Right kidney (tissue), 1 donor: ENCODE measurements at regions not wholly inside any gene's neighbourhood (a gene's known extent, or its start where the extent isn't known, plus 50 kb on each side); places are given as distances from the start of the nearest gene placed in this dataset.

Source experiments
- DNase-seq: peaks from one replicate; pipeline ENCODE4 v3.0.0-alpha.2; 2016

DNA sequence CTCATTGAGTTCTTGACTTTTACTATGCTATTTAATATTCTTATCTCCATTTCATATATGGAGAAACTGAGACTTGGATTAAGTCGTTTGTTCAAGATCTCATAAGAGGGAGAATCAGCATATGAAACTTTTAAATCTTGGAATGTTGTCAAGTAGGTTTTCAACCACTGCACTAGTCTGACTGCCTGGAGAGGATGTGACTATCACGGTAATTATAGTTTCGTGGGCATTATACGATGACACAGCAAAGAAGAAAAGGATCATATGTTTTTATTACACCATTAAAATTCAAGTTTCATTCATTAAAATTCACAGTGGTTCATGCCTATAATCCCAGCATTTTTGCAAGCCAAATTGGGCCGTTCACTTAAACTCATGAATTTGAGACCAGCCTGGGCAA, 555.2 kb downstream of the SLITRK1 start:
- DNase-seq = no peak

DNA sequence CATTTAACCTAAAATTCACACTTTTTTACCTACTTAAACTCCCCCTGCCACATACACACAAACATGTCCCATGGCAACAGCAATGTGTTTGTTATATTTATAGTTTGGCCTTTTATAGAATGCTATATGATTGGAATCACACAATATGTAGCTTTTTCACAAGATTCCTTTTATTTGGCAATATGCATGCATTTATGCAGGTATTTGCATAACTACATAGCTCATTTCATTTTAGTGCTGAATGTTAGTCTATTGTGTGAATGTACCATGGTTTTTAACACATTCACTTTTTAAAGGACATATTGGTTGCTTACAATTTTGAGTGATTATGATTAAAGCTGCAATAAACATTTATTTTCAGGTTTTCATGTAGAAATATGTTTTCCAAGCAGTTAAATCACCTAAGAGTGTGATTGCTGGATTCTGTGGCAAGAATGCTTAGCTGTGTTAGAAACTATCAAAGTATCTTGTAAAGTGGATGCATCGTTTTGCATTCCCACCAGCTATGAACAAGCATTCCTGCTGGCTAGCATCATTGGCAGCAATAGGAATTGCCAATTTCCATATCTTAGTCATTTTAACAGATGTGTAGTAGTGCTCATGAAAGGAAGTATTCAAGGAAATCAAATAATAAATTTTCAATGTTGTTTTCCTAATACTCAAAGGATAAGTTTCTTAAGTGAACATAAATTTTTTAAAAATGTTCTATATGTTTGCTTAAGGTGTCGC, 557.0 kb downstream of the SLITRK1 start:
- DNase-seq = no peak

DNA sequence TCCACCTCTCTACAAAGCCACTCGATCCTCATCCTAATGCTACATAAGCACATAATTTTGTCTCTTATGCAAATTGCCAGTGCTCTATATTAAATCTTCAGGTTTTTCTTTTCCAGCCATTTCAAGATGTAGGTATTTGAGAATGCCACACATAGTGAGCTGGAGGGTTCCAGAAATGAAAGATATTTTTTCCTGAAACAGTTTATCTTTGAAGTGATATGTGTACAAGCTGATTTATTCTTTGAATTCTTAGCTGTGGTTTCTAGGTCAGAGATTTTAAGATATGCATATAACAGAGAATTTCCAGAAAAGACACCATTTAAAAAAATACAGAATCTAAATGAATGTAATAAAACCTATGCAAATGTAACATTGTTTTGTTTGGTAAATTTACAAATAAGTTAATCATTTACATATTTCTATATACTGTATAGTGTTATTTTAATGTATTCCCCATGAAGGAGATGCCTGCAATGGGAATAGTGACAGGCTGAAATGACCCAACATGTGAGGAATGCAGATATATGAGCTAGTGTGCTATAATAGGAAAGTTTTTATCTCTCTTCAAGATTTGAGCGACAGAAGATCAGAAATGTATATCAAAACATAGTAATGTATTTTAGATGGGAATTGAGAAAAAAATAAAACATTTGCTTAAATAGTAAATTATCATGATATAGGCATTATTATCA, 570.2 kb downstream of the SLITRK1 start:
- DNase-seq = no peak

DNA sequence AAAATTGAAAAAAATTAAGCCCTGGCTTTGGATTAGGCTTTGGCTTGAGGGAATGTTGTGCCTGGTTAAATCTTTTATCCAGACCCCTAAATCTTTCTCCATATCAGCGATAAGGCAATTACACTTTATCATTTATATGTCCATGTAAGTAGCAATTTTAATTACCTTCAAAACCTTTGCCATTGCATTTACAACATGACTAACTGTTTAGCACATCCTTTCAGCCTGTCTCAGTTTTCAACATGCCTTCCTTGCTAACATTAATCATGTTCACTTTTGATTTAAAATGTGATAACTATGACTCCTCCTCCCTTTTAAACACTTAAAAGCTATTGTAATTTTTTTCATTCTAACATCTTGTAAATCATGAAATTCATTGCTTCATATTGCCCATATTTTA, 583.7 kb downstream of the SLITRK1 start:
- DNase-seq = no peak

DNA sequence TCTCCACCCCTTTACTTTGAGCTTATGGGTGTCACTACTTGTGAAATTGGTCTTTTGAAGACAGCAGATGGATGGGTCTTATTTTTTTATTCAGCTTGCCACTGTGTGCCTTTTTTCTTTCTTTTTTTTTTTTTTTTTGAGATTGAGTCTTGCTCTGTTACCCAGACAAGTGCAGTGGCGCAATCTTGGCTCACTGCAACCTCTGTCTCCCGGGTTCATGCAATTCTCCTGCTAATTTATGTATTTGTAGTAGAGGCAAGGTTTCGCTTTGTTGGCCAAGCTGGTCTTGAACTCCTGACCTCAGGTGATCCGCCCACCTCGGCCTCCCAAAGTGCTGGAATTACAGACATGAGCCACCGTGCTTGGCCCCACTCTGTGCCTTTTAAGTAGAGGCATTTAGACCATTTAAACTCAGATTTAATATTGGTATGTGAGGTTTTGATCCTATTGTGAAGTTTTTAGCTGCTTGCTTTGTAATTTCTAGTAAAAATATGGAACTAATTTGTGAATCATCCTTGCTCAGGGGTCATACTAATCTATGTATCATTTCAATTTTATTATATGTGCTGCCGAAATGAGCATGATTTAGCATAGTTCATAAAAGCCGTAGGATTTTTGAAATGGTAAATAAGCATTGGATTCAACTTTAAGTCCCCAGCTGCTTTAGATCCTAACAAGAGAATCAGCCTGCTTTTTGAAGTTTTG, 584.5 kb downstream of the SLITRK1 start:
- no peak for DNase-seq

DNA sequence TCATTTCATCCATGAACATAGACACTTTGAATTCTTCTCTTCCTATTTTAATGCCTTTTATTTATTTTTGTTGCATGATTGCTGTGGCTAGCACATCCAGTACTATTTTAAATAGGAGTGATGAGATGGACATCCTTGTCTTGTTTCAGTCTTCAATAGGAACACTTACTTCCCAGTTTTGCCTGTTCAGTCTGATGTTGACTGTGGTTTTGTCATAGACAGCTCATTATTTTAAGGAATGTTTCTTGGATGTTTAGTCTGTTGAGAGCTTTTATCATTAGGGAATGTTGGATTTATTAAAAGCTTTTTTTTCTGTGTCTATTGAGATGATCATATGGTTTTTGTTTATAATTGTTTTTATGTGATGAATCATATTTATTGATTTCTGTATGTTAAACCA, 586.6 kb downstream of the SLITRK1 start:
- DNase-seq = no peak

DNA sequence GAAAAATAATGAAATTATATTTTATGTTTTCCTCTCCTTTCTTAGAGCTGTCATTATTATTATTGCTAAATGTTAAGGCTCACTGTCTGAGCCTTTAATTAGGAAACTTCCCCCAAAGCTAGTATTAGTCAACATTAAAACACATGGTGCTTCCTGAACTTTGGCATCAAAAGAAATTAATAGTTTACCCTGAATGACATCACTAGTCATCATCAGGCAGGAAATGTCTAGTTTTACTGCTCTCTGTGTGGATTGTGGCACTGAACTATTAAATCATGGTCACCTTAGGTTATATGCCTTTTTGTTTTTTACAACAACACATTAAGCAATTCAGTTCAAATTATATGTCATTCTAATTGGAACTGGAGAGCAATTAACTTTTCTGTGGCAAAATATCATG, 595.5 kb downstream of the SLITRK1 start:
- DNase-seq = no peak

DNA sequence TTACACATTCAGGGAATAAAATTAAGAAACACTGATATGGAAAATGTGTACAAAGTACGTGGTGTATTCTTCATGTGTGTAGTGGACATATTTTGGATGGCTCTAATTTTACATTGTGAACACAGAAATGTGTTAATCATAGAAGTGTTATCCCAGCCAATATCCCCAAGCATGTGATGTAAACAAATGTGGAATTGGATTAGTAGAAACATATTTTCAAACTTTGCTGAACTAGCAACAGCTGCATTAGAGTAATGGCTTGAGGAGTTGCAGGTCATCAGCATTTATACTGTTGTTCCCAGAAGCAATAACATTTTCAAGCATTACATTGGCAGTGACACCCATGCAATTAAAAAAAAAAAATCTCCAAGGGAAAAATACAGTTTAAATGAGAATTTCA, 600.6 kb downstream of the SLITRK1 start:
- DNase-seq = no peak

DNA sequence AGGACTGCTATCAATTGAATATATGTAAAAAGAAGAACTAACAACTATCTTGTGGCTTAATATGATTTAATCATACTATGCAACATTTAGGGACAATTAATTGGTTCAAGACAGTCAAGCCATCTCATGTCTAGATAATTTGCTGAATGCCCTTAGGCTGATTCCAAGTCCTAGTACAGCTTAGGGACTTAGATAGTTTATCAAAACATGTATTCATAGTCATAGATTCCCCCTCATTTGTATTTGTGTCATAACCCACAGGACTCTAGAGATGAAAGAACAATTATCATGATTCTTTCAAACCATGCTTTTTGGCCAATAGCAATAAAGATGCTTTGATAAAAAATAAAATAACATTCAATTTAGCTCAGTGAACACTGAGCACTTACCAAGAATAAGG, 607.6 kb downstream of the SLITRK1 start:
- no peak for DNase-seq

DNA sequence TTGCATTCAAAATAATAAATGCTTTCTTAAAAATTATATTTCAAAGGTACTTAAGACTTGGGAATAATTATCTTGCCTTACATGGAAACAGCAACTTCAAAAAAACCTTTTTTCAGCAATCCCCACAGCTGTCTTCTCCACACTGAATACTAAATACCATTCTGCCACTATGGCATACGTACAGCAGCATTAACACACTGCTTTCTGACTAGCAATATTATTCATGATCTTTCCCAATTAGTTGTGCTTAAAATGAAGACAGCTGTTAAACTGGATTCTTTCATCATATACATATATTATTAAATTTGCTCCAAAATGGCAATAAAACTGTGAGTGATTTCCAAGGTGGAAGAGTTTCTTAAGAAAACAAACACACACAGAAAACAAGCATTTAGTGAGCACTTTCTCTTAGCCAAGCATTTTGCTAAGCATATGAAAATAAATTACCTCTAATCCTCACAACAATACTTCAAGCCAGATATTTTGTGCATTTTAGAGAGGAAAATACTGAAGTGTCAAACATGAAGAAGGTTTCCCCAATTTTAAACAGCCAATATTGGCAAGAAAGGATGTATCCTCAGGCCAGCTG, 609.5 kb downstream of the SLITRK1 start:
- no peak for DNase-seq

DNA sequence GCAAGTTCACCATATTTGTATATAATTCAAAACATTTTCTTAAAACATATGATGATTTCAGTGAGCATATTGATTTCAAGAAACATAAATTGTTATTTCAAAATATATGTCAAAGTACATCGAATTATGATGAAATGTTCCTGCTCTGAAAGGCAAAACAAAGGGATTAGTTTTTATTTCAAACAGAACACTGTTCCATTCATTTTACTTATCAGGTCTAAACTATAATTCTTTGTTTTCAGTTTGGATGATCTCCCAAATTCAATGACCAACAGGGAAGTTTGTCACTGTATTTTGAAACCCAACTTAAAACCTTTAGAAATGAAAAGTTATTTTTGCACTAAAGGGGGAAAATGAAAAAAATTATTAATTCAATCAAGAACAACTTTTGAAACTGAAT, 610.2 kb downstream of the SLITRK1 start:
- DNase-seq = no peak

DNA sequence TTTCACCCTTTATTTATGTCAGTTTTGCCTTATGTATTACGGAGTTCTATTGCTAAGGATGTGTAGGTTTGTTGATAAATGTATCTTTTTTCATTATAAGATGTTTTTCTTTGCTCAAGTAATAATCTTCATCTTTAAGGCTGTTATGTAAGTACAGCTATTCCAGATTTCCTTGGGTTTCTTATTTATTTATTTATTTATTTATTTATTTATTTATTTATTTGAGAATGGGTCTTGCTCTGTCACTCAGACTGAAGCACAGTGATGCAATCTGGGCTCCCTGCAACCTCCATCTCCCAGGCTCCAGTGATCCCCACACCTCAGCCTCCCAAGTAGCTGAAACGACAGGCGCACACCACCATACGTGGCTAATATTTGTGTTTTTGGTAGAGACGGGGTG, 617.0 kb downstream of the SLITRK1 start:
- DNase-seq = no peak

DNA sequence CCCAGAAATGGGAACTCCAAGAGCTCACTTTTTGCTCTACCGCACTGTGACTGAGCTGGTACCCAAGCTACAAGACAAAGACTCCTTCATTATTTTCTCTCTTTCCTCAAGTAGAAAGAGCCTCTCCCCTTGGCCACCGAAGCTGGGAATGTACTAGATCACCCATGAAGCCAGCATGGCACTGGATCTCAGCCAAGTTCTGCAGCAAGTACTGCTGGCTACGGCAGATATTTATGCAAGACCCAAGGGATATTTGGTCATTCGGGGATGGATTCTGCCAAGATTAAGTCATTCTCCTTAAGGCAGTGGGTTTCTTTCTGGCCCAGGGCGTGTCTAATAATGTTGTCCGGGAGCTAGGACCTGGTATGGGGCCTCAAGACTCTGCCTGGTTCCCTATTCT, 633.5 kb downstream of the SLITRK1 start:
- DNase-seq = no peak

DNA sequence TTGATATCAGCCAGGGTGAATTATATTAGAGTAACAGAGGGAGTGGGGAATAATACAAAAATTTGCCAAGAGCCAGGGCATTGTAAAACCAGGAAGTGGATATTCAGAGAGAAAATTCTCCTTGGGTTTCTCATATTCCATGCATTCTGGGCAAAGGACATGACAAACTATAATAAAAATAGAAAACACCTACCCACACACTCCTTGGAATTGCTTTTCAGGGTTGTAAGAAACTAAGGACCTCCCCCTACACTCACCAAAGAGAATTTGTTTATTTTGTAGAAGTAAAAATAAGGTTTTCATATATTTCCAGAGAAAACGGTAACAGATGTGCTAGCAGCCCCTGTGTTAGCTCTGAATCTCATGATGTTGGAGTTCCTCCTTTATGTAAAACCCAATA, 649.6 kb downstream of the SLITRK1 start:
- DNase-seq = no peak

DNA sequence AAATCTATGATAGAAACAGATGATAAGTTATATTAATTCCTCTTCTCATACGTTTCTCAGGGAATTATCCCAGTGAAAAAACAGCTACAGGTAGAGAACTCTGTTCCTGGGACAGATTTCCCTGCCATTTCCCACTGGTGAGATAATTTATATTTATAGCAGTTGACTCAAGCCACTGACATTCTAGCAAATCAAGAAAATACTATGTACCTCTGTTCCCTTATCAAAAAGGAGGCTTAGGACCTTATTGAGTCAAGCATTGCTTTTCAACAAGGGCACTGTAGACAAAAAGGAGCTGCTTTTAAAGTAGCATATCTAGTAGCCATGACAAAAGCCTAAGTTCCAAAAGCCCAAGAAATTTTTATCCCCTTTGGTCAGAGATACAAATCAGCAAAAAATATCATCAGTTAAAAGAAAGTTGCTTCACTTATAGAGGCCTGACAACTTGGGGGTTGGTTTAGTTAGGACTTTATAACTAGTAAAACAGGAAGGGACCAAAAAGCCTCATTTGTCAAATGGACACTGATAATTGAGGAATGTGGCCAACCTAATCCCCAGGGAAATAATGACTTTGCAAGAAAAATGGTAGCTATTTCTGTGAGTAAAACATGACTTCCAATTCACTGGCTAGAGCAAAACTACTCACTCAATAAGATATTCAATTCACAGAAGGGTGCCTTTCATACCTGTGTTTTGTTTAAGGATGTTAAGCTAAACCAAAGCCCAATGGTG, 652.5 kb downstream of the SLITRK1 start:
- no peak for DNase-seq

DNA sequence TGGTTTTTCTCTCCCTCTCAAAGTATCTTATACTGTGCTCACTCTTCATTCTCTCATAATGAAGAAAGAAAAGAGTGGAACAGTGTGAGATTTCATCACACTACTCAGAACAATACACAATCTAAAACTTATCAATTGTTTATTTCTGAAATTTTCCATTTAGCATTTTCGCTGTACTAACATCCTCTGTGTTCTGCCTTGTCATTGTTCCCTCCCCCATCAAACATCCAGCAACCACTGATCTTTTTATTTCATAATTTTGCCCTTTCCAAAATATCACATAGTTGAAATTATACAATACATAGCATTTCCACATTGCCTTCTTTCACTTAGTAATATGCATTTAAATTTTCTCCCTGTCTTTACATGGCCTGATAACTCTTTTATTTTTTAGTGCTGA, 658.7 kb downstream of the SLITRK1 start:
- no peak for DNase-seq

DNA sequence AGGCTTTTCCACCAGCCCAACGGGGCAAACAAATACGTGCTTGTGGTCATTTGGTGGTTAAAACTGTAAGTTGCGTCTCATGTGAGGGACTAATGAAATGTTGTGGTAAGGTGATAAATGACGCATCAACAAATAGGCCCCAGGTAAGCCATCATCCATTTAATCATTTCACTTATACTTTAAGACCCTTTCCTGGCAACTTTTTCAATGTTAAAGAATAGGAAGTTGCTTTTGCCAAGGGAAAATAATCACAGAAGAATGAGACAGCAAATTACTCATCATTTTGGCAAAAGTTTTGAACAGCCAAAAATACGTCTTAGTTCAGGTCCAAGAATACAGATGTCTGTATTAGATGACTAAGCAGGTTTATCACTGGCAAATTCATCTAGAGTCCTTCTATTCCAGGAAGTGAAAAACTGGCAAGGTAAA, 660.4 kb downstream of the SLITRK1 start:
- no peak for DNase-seq

DNA sequence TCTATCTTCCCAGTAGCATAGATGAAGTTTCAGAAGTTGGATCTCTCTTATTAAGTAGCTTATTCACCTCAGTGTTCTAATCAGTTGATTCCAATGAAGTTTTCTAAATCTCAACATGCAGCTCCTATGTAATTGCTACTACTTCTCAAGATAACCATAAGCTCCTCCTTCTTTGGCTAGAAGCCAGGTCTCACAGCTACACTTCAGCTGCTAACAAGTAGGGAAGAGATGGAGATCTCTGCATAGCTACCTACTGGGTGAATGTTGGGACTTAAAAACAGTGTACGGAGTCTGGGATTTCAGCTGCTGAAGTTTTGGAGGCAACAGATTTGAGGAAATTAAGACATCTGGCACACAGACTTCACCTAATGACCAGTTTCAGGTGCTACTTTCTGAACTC, 661.0 kb downstream of the SLITRK1 start:
- no peak for DNase-seq

DNA sequence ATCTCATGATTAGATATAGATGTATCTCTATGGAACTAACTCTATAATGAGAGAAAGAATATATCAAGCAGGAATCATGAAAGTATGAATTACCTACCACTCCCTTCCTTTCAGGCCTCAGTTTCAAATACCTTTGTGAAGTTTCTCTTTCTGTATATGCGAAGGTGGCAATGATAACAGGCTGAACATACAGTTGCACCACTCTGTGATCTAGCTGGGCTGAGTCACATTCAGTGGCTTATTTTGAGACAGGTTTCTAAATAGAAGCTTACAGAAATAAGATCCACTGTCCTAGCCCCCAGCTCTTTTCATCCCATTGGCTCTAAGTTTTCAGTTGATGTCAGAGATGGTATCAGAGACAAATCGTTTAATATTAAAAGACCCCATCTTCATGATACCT, 662.0 kb downstream of the SLITRK1 start:
- no peak for DNase-seq

DNA sequence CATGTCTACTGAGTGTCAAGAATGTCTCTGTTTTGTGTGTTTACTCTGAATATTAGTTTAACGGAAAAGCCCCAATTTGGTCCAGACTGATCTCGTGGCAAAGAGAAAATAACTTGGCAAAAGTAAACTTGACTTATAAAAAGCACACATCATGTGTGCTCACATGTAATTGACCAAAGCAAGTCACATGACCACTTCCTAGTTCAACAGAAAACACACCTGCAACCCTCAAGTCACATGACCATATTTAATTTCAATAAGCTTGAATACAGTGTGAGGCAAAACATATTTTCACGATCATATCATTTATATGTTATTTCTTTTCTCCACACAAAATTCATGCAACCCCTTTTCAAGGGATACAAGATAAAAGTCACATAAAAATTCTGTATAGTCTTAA, 662.4 kb downstream of the SLITRK1 start:
- DNase-seq = no peak

DNA sequence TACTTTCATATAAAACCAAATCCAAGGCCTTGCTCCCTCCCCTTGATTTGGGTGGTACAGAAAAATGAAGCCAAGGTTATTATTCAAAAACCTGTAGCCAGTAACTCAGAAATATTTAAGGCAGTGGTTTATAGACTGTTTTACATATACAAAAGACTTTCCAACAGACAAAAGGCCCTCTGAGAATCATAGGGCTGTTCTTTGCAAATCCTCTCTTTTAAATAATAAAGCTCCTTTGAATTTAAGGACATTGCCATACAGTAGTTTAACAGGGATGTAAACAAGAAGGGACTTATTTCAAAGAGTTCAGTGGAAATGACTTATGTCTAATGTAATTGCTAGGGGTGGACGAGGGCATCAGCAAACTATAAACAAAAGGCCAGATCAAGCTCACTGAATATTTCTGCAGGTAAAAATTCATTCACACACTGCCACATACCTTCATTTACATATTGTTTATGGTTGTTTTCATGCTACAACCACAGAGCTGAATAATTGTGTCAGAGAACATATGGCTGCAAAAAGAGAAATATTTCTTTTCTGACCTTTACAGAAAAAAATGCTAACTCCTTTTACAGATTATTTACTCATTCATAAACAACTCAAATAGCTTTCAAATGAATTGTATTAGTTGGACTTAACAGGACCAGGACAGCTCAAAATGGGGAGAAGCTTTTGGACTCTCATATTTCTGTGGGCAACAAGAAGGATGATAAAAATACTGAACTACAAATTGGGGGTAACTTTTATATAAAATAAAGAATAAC, 665.6 kb downstream of the SLITRK1 start:
- no peak for DNase-seq

DNA sequence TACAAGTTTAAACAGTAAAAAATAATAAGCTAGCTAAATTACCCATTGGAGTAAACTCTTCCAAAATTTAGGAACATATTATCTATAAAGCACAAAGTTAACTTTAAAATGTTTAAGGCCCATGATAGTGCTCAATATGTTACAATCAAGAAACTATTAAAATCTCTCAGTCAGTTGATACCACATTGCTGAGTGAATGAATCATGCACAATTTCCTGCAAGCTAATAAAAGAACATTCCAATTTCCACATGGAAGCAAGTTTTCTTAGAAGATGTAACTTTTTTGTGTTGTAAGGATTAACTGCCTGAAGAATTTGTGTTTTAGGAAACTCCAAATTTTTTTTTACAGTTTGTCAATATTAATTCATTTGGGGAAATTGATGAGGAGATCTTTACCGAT, 666.6 kb downstream of the SLITRK1 start:
- DNase-seq = no peak
